Spinal cord (tissue), 9 donors: ENCODE measurements at regions not wholly inside any gene's neighbourhood (a gene's known extent, or its start where the extent isn't known, plus 50 kb on each side); places are given as distances from the start of the nearest gene placed in this dataset.
A peak's percentile ranks its signal among the peaks of the same experiment; 100 is the strongest.

Experiments
- DNase-seq, 6 donors: peaks; one replicate each; pipeline versions ENCODE4 v3.0.0 to v3.0.0-alpha.2; 2013 to 2015; ENCODE audit warnings: low spot score in 6 of 6, low read depth in 4 of 6
- H3K27ac ChIP-seq: one replicate; pipeline ENCODE4 v1.5.1; 2013; ENCODE audit warnings: low read depth, low read length, control low read depth
- H3K27me3 ChIP-seq: one replicate; pipeline ENCODE4 v1.6.1; 2013; ENCODE audit warnings: low read length; ENCODE audit not compliant: control insufficient read depth, insufficient read depth
- H3K36me3 ChIP-seq: one replicate; pipeline ENCODE4 v1.6.1; 2013; ENCODE audit warnings: low read length; ENCODE audit not compliant: control insufficient read depth, insufficient read depth
- H3K4me1 ChIP-seq: one replicate; pipeline ENCODE4 v1.6.1; 2013; ENCODE audit warnings: low read length; ENCODE audit not compliant: control insufficient read depth, insufficient read depth
- H3K4me3 ChIP-seq: one replicate; pipeline ENCODE4 v1.5.1; 2013; ENCODE audit warnings: low read depth, low read length, control low read depth
- H3K9me3 ChIP-seq: one replicate; pipeline ENCODE4 v1.6.1; 2013; ENCODE audit warnings: low read length; ENCODE audit not compliant: control insufficient read depth, insufficient read depth
- WGBS: methylation state at CpG from one replicate; pipeline ENCODE4 v1.1.5; 2013; ENCODE audit warnings: missing lambda C conversion rate; ENCODE audit not compliant: insufficient coverage; 5-methylcytosine and 5-hydroxymethylcytosine counted together
- donor health status: healthy.

GRCh38 chr16:73253922-73254480 lies 206.1 kb upstream of the ZFHX3 start:
- H3K4me3 ChIP-seq, result no peak overlapping the region
- DNase-seq, result no peak
- 94% methylated on average over 2 of the region's 3 CpGs for WGBS
- H3K9me3 ChIP-seq, result no peaks in the 10 kb centered on the region
- no peaks in the 10 kb centered on the region for H3K4me1 ChIP-seq
- peaks cover 2% of the 10 kb centered on the region for H3K27me3 ChIP-seq
- no peak overlapping the region for H3K27ac ChIP-seq
- no peaks in the 10 kb centered on the region for H3K36me3 ChIP-seq

GRCh38 chr16:73252446-73252845 lies 204.5 kb upstream of the ZFHX3 start:
- Histone ChIP-seq H3K4me3 (no peak overlapping the region), H3K4me1 (no peaks in the 10 kb centered on the region), H3K9me3 (no peaks in the 10 kb centered on the region), H3K27ac (no peak overlapping the region), H3K27me3 (peaks cover 2% of the 10 kb centered on the region), H3K36me3 (no peaks in the 10 kb centered on the region)
- DNase-seq, result no peak
- WGBS, result 65% methylated on average over 10 of the region's 10 CpGs

GRCh38 chr16:73251608-73252007 lies 203.7 kb upstream of the ZFHX3 start:
- Histone ChIP-seq H3K27me3 (peaks cover 2% of the 10 kb centered on the region), H3K36me3 (no peaks in the 10 kb centered on the region), H3K4me3 (no peak overlapping the region), H3K27ac (no peak overlapping the region), H3K9me3 (no peaks in the 10 kb centered on the region), H3K4me1 (no peaks in the 10 kb centered on the region)
- 94% methylated on average over 6 of the region's 7 CpGs for WGBS
- DNase-seq, result no peak

- H3K9me3 ChIP-seq, result no peaks in the 10 kb centered on the region
- no peaks in the 10 kb centered on the region for H3K36me3 ChIP-seq
- no peak overlapping the region for H3K4me3 ChIP-seq
- H3K27ac ChIP-seq, result no peak overlapping the region
- WGBS, result 69% methylated on average over 4 of the region's 4 CpGs
- H3K27me3 ChIP-seq, result no peaks in the 10 kb centered on the region
- DNase-seq, result no peak
- no peaks in the 10 kb centered on the region for H3K4me1 ChIP-seq
These were observed 200.4 kb upstream of the ZFHX3 start for GRCh38 chr16:73248316-73248715.

- 33% methylated on average over 2 of the region's 4 CpGs for WGBS
- H3K27ac ChIP-seq, result no peak overlapping the region
- H3K4me3 ChIP-seq, result no peak overlapping the region
- H3K4me1 ChIP-seq, result no peaks in the 10 kb centered on the region
- no peaks in the 10 kb centered on the region for H3K36me3 ChIP-seq
- H3K9me3 ChIP-seq, result no peaks in the 10 kb centered on the region
- H3K27me3 ChIP-seq, result no peaks in the 10 kb centered on the region
- DNase-seq, result no peak
These were observed 193.0 kb upstream of the ZFHX3 start for GRCh38 chr16:73240920-73241319.

- Histone ChIP-seq H3K4me1 (peaks cover 13% of the 10 kb centered on the region), H3K27ac (no peak overlapping the region), H3K4me3 (no peak overlapping the region), H3K9me3 (no peaks in the 10 kb centered on the region), H3K27me3 (peaks cover 4% of the 10 kb centered on the region), H3K36me3 (no peaks in the 10 kb centered on the region)
- DNase-seq, result no peak
- WGBS, result 100% methylated on average over 2 of the region's 4 CpGs
These were observed 189.7 kb upstream of the ZFHX3 start for GRCh38 chr16:73237601-73238000.

- H3K4me3 ChIP-seq, result no peak overlapping the region
- 21% methylated on average over 2 of the region's 5 CpGs for WGBS
These were observed 186.6 kb upstream of the ZFHX3 start for GRCh38 chr16:73234496-73234895.

GRCh38 chr16:73233846-73234424 lies 186.0 kb upstream of the ZFHX3 start:
- H3K27me3 ChIP-seq, result peaks cover 4% of the 10 kb centered on the region
- H3K27ac ChIP-seq, result no peak overlapping the region
- DNase-seq, result peak; percentile 32 to 90 (median 45)
- peak overlapping the region; percentile 4 for H3K4me3 ChIP-seq
- no peaks in the 10 kb centered on the region for H3K36me3 ChIP-seq
- H3K9me3 ChIP-seq, result no peaks in the 10 kb centered on the region
- 12% methylated on average over 8 of the region's 11 CpGs for WGBS
- H3K4me1 ChIP-seq, result peaks cover 21% of the 10 kb centered on the region

More at GRCh38 chr16:73234496-73234895, 186.6 kb upstream of the ZFHX3 start:
- no peak overlapping the region for H3K27ac ChIP-seq
- peaks cover 4% of the 10 kb centered on the region for H3K27me3 ChIP-seq
- H3K9me3 ChIP-seq, result no peaks in the 10 kb centered on the region
- H3K4me1 ChIP-seq, result peaks cover 21% of the 10 kb centered on the region
- DNase-seq, result peak in 3 of 6 donors; percentile 2 to 22 (median 7)
- no peaks in the 10 kb centered on the region for H3K36me3 ChIP-seq

GRCh38 chr16:73233329-73233765 lies 185.4 kb upstream of the ZFHX3 start:
- Histone ChIP-seq H3K4me1 (peaks cover 21% of the 10 kb centered on the region), H3K27ac (peak overlapping the region; percentile 36), H3K4me3 (peak overlapping the region; percentile 48), H3K27me3 (peaks cover 4% of the 10 kb centered on the region), H3K36me3 (no peaks in the 10 kb centered on the region), H3K9me3 (no peaks in the 10 kb centered on the region)
- WGBS, result 21% methylated on average over 4 of the region's 5 CpGs
- DNase-seq, result peak; percentile 15 to 76 (median 39)
